Endothelial cell of umbilical vein (primary cell): ENCODE measurements at regions not wholly inside any gene's neighbourhood (a gene's known extent, or its start where the extent isn't known, plus 50 kb on each side); places are given as distances from the start of the nearest gene placed in this dataset.

ENCODE experiments used
- BruUV-seq: library from RNA; stranded (reverse); fragments of 400-500 nt; replicated peaks from 2 replicates; lab custom pipeline; 2021; lab: Mats Ljungman, UMichigan
- CTCF ChIA-PET: fragments of 300-600, 350-600 bp; sonication (Branson Sonifier 250); formaldehyde crosslinking; loops from one replicate; lab custom pipeline; 2021; ENCODE audit warnings: antibody characterized with exemption, inconsistent platforms; lab: Charles Lee
- POLR2A ChIA-PET: fragments of 300-600, 350-600 bp; sonication (Branson Sonifier 250); formaldehyde crosslinking; loops from one replicate; lab custom pipeline; 2021; ENCODE audit warnings: antibody characterized with exemption, inconsistent platforms; lab: Charles Lee
- DNase-seq: peaks from one replicate; pipeline ENCODE4 v3.0.0-alpha.2; 2011; ENCODE audit warnings: low read depth, low spot score
- FAIRE-seq: peaks from 2 replicates; lab custom pipeline; 2011; peaks lifted over from hg19 to GRCh38; lab: Jason Lieb, UNC
- H2AFZ ChIP-seq: 2 replicates; pipeline ENCODE4 v1.6.0; 2012; ENCODE audit warnings: low read depth, low read length, control low read depth, inconsistent platforms
- H3K27ac ChIP-seq: 2 replicates; pipeline ENCODE4 v1.5.1; 2011; ENCODE audit warnings: low read depth, mild to moderate bottlenecking, control low read depth, low read length, moderate library complexity; ENCODE audit not compliant: insufficient read depth
- H3K27me3 ChIP-seq, 2 experiments: 2 replicates each; pipeline versions ENCODE4 v1.6.0 to v1.6.1; 2011; ENCODE audit warnings: low read length in 2 of 2, mixed read lengths in 1 of 2; ENCODE audit not compliant: control insufficient read depth in 2 of 2, insufficient read depth in 2 of 2
- H3K36me3 ChIP-seq, 2 experiments: 2 replicates in 1 of 2; 3 replicates in 1 of 2; pipeline ENCODE4 v1.5.1; 2011; ENCODE audit warnings: low read length in 2 of 2, mild to moderate bottlenecking in 1 of 2, moderate library complexity in 1 of 2; ENCODE audit not compliant: control insufficient read depth in 2 of 2, insufficient read depth in 2 of 2; ENCODE audit errors: extremely low read depth in 1 of 2
- H3K4me1 ChIP-seq: 3 replicates; pipeline ENCODE4 v1.5.1; 2011; ENCODE audit warnings: mild to moderate bottlenecking, low read length; ENCODE audit not compliant: control insufficient read depth, insufficient read depth; ENCODE audit errors: extremely low read depth
- H3K4me2 ChIP-seq: 2 replicates; pipeline ENCODE4 v1.6.1; 2011; ENCODE audit warnings: low read length, control low read depth, mixed read lengths; ENCODE audit not compliant: insufficient read depth
- H3K4me3 ChIP-seq, 3 experiments: fragments of 200-600 bp in 1 of 3; sonication (generic), shearing (Covaris generic) in 1 of 3; replicated peaks in 1 of 3; 2 replicates each; pipeline ENCODE4 v1.5.1; 2011 to 2016; ENCODE audit warnings: control low read depth in 3 of 3, low read length in 3 of 3, mild to moderate bottlenecking in 2 of 3, inconsistent platforms in 1 of 3, low read depth in 1 of 3, moderate library complexity in 1 of 3; ENCODE audit not compliant: insufficient read depth in 1 of 3
- H3K79me2 ChIP-seq: 2 replicates; pipeline ENCODE4 v1.6.0; 2012; ENCODE audit warnings: low read length, inconsistent platforms; ENCODE audit not compliant: control insufficient read depth, insufficient read depth
- H3K9ac ChIP-seq: replicated peaks from 2 replicates; pipeline ENCODE3; 2011; ENCODE audit warnings: low read length, control low read depth; ENCODE audit not compliant: insufficient read depth; ENCODE audit errors: extremely low read depth
- H3K9me1 ChIP-seq: replicated peaks from 3 replicates; pipeline ENCODE4 v1.6.0; 2011; ENCODE audit warnings: mild to moderate bottlenecking, low read length; ENCODE audit not compliant: control insufficient read depth, insufficient read depth; ENCODE audit errors: extremely low read depth
- H3K9me3 ChIP-seq: replicated peaks from 2 replicates; pipeline ENCODE4 v1.5.1; 2012; ENCODE audit warnings: low read length, inconsistent platforms; ENCODE audit not compliant: control insufficient read depth, insufficient read depth
- H4K20me1 ChIP-seq: replicated peaks from 2 replicates; pipeline ENCODE3; 2011; ENCODE audit warnings: mild to moderate bottlenecking, low read length; ENCODE audit not compliant: control insufficient read depth, insufficient read depth; ENCODE audit errors: extremely low read depth
- CTCF ChIP-seq, 2 donors: IDR thresholded peaks; 1 replicate in 1 of 2; 2 replicates in 1 of 2; pipeline ENCODE4 v1.5.1; 2011; ENCODE audit warnings: low read length in 2 of 2, mild to moderate bottlenecking in 2 of 2, moderate library complexity in 2 of 2, control low read depth in 1 of 2, inconsistent platforms in 1 of 2, low read depth in 1 of 2; ENCODE audit not compliant: insufficient read depth in 1 of 2; ENCODE audit errors: extremely low read depth in 1 of 2
- EZH2 ChIP-seq: IDR thresholded peaks from 2 replicates; pipeline ENCODE4 v1.6.1; 2012; ENCODE audit warnings: borderline replicate concordance, low read depth, mild to moderate bottlenecking, moderate library complexity, low read length, inconsistent platforms; ENCODE audit not compliant: severe bottlenecking
- FOS ChIP-seq: IDR thresholded peaks from 2 replicates; pipeline ENCODE4 v1.6.1; 2011; ENCODE audit warnings: mild to moderate bottlenecking, low read length, moderate library complexity, borderline replicate concordance; ENCODE audit not compliant: insufficient read depth
- GATA2 ChIP-seq: IDR thresholded peaks from 2 replicates; pipeline ENCODE4 v1.7.0; 2011; ENCODE audit warnings: low read depth, mild to moderate bottlenecking, moderate library complexity, mixed read lengths, low read length; ENCODE audit not compliant: insufficient read length, insufficient read depth
- JUN ChIP-seq: IDR thresholded peaks from 2 replicates; pipeline ENCODE4 v1.6.1; 2011; ENCODE audit warnings: borderline replicate concordance, low read depth; ENCODE audit not compliant: insufficient read length, insufficient read depth
- MYC ChIP-seq: IDR thresholded peaks from one replicate; pipeline ENCODE4 v1.6.1; 2011; ENCODE audit warnings: mild to moderate bottlenecking, low read depth, low read length
- POLR2A ChIP-seq: IDR thresholded peaks from 2 replicates; pipeline ENCODE4 v1.6.1; 2012; ENCODE audit warnings: low read depth, mild to moderate bottlenecking, control low read depth, low read length
- POLR2AphosphoS5 ChIP-seq: IDR thresholded peaks from 2 replicates; pipeline ENCODE4 v1.6.1; 2012; ENCODE audit warnings: low read depth, mild to moderate bottlenecking, control low read depth, low read length, moderate library complexity; ENCODE audit not compliant: insufficient read depth
- dilution Hi-C: fragments of 300-500 bp; cut with MboI; formaldehyde crosslinking; loops from one replicate; pipeline ENCODE4 v1.15.0; 2019; ENCODE audit warnings: low sequenced_read_pairs; ENCODE audit not compliant: extremely low pct_ligation_motif_present
- intact Hi-C: fragments of 100-400 bp; cut with micrococcal nuclease; formaldehyde crosslinking; loops from one replicate; pipeline ENCODE4 v1.10.0; 2022
- TF ChIP-seq, protein P1 (sequence below): IDR thresholded peaks from 2 replicates; pipeline ENCODE4 v1.6.1; 2011; ENCODE audit not compliant: insufficient read depth, insufficient read length

GRCh38 chr6:54017877-54018276 is 93.4 kb upstream of the MLIP start:
- Histone ChIP-seq H3K9ac (no peak overlapping the region), H3K79me2 (no peaks in the 10 kb centered on the region), H2AFZ (no peak overlapping the region), H3K4me2 (no peak overlapping the region), H3K36me3 (no peaks in the 10 kb centered on the region), H4K20me1 (no peaks in the 10 kb centered on the region), H3K4me3 (no peak overlapping the region), H3K9me3 (no peaks in the 10 kb centered on the region), H3K4me1 (peaks cover 7% of the 10 kb centered on the region), H3K27ac (no peak overlapping the region), H3K27me3 (no peaks in the 10 kb centered on the region), H3K9me1 (no peaks in the 10 kb centered on the region)
- POLR2A ChIA-PET, result no interaction called here
- no TSS peak for BruUV-seq
- no peak for FAIRE-seq
- intact Hi-C loops (no loop called here), dilution Hi-C loops (no loop called here)
- DNase-seq, result no peak
- TF ChIP-seq EZH2, result no peak
- CTCF ChIA-PET, result interaction anchor here (1.7 kb wide), 1 partner anchor 226 kb away, joined by 4 read pairs; no protein-coding TSS in a partner anchor

DNA sequence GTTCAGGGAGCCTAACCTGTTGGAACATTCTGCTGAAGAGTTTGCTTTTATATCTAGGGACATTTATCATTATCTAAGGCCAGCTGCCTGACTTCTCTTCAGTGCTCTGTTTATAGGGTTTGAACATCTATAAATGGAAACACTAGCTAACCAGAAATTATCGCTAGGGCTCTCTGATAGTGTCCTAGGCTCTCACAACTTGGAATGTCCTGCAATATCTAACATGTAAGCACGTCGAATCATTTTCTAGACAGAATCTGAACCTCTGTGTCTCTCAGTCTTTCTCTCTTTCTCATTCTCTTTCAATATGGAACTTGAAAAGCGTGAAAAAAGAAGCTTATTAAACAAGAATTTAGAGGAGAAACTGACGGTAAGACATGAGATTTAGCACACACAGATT is 92.5 kb upstream of the MLIP start:
- Histone ChIP-seq H3K79me2 (no peaks in the 10 kb centered on the region), H4K20me1 (no peaks in the 10 kb centered on the region), H3K9me3 (no peaks in the 10 kb centered on the region), H3K9me1 (no peaks in the 10 kb centered on the region), H2AFZ (no peak overlapping the region), H3K36me3 (no peaks in the 10 kb centered on the region), H3K27me3 (no peaks in the 10 kb centered on the region), H3K9ac (no peak overlapping the region), H3K4me2 (no peak overlapping the region), H3K4me1 (peaks cover 7% of the 10 kb centered on the region), H3K4me3 (no peak overlapping the region), H3K27ac (no peak overlapping the region)
- no peak for TF ChIP-seq GATA2
- TF ChIP-seq MYC, result no peak
- TF ChIP-seq CTCF (IDR thresholded peaks at IDR 0.05; ENCODE audit: extremely low read depth in 1 of 2, insufficient read depth in 1 of 2, low read depth in 1 of 2, low read length in 2 of 2), result no peak
- TF ChIP-seq EZH2, result no peak
- TF ChIP-seq POLR2AphosphoS5, result no peak
- TF ChIP-seq JUN, result no peak
- TF ChIP-seq POLR2A, result no peak
- TF ChIP-seq, protein P1, sequence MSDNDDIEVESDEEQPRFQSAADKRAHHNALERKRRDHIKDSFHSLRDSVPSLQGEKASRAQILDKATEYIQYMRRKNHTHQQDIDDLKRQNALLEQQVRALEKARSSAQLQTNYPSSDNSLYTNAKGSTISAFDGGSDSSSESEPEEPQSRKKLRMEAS, result no peak
- no peak for TF ChIP-seq FOS
- intact Hi-C loops (no loop called here), dilution Hi-C loops (no loop called here)
- CTCF ChIA-PET, result interaction anchor here (1.7 kb wide), 1 partner anchor 226 kb away, joined by 4 read pairs; no protein-coding TSS in a partner anchor
- FAIRE-seq (no peak), DNase-seq (no peak)
- POLR2A ChIA-PET, result no interaction called here
- BruUV-seq, result no TSS peak
